ENCODE measurements at regions not wholly inside any gene's neighbourhood (a gene's known extent, or its start where the extent isn't known, plus 50 kb on each side); places are given as distances from the start of the nearest gene placed in this dataset.
"Not testable (repeated sequence)": the region's sequence is repeated elsewhere in the genome, so short reads cannot be mapped to it uniquely, and the experiment has no call there.

DNA sequence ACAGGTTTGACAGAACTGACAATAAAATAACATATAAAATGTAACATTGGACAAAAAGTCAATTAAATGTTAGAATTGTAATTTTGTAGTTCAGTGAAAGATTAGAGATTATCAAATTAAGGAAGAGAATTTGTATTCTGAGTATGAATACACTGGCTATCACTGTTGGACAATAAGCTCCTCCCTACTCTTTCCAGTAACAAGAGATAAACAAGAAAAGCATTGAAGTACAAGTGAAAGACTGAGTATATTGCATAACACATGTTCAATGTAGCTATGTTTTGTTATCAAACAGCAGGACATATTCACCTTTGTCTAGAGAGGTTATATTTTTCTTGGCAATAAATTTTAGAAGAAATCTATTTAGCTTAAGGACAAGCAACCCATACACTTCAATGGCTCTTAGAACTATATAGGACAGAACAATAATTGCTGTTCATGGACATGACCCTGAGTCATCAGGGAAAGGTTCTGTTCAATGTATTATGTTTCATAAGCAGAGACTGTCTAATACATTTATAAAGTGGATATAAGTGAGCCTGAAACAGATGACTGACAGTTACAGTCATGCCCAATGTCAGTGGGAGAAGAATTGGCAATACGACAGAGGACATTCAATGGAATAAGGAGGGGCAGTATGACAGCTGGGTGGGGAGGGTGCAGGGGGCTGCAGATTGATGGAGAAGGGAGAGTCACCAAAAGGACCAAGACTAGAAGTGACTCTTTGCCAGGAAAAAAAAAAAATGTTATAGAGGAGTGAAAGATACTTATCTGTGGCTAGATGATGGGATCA, 520.4 kb downstream of the FRK start:
- no peak for DNase-seq

DNA sequence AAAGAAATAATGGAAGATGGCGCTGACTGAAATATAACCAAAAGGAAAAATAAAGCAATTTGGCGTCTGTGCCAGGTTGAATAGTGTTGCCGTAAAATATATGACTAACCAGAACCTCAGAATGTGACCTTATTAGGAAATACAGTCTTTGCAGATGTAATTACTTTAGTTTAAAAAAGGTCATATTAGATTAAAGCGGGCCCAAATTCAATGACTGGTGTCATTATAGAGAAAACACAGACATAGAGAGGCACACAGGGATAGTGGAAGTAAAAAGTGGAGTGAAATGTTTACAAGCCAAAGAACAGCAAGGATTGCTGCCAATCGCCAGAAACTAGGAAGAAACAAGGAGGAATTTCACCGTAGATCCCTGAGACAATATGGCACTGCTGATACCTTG, 521.2 kb downstream of the FRK start:
- no peak for DNase-seq

DNA sequence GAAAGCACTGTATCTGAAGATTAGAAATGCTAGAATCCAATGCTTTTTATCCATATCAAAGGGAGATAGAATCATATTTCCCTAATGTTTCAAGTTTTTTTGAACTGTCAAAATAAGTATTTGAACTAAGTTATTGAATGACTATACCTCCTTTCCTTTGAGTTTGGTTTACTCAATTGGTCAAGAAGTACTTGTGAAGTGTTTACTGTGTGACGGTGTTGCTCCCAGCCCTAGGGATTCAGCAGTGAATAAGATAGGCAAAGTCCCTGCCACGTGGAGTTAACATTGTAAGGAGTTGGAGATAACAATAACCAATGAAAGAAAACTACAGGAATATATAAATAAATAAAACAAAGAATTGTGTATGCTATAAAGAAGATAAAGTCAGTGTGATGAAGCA, 535.9 kb downstream of the FRK start:
- no peak for DNase-seq

DNA sequence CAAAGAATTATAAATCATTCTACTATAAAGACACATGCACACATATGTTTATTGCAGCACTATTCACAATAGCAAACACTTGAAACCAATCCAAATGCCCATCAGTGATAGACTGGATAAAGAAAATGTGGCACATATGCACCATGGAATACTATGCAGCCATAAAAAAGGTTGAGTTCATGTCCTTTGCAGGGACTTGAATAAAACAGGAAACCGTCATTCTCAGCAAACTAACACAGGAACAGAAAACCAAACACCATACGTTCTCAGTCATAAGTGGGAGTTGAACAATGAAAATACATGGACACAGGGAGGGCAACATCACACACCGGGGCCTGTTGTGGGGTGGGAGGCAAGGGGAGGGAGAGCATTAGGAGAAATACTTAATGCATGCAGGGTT, 538.9 kb downstream of the FRK start:
- not testable (repeated sequence) for DNase-seq

DNA sequence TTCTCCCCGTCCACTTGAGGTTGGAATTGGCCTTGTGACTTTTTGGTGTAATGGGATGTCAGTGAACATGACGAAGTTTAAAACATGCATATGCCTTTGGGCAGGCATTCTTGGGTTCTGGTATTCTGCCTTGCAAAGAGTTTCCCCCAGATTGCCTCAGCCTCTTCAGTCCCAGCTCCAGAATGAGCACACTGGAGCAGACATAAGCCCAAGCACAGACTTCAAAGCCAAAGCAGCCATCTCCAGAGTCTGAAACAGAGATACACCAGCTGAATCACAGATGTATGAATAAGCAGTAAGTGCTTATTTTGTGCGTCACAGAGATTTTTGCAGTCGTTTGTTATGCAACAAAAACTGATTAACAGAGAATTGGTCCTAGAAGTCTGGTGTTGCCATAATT, 546.0 kb downstream of the FRK start:
- DNase-seq = no peak

DNA sequence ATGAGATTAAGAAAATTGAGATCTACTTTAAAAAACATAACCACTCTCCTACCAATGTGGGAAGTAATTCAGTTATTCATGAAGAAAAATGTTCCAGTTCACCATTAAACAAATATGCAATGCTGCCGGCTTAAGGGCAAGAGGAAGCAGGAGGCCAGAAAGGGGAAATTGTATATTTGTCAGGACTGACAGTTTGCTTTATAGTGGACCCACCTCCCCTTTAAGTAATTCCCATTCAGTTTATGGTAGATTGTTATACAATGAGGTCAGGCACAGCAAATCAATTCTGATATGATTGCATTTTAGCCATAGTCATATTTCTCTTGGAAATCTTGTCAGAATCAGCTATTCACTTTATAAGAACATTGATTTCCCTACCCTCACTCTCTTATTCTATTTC, 547.8 kb downstream of the FRK start:
- DNase-seq = no peak

DNA sequence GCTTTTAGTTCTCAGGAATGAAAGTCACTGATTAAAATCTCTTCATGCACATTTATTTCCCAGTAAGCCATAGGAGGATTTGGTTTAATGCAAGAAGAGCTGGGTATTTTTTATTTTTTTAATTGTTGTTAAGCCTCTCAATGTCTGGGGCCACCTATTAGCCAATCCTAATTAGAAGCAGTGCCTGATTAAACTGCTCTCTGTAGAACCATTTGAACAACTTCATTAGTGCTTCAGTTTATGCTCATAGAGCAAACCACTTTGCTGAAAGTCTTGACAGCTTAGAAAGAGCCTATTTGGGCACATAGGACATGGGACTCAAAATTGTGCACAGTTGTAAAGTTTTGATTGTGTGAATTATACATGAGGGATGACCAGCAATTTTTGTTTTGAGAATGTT, 548.9 kb downstream of the FRK start:
- DNase-seq = peak; percentile 53 to 81

DNA sequence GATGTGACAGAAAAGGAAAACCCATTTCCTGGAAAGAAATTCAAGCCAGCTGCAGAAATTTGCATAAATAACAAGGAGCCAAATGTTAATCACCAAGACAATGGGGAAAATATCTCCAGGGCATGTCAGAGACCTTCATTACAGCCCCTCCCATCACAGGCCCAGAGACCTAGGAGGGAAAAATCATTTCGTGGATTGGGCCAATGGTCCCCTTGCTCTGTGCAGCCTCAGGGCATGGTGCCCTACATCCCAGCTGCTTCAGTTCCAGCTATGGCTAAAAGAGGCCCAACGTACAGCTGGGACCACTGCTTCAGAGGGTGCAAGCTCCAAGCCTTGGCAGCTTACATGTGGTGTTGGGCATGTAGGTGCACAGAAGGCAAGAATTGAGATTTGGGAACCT, 558.3 kb downstream of the FRK start:
- DNase-seq = not testable (repeated sequence)

DNA sequence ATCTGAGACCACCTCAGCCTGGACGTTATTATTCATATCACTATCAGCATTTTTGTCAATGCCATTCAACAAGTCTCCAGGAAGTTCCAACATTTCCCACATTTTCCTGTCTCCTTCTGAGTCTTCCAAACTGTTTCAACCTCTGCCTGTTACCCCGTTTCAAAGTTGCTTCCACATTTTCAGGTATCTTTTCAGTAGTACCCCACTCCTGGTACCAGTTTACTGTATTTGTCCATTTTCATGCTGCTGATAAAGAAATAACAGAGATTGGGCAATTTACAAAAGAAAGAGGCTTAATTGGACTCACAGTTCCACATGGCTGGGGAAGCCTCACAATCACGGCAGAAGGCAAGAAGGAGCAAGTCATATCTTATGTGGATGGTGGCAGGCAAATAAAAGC, 565.5 kb downstream of the FRK start:
- DNase-seq = no peak

DNA sequence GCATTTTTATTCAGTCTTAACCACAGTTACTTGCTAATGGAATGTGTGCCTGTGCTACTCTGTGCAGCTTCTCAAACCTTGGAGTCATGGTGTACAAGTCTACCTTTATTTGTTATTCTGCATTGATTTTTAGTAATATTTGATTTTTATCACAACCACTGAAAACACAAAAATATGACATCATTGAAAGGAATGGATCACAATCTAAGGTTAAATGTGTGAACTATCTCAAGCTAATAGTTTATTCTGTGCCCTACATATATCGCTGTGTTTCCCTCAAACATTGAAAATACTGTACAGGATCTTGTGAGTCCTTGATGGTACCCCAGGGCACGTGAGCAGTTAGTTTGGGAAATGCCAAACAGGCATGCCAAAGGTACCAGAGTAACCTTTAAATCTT, 573.4 kb downstream of the FRK start:
- no peak for DNase-seq

DNA sequence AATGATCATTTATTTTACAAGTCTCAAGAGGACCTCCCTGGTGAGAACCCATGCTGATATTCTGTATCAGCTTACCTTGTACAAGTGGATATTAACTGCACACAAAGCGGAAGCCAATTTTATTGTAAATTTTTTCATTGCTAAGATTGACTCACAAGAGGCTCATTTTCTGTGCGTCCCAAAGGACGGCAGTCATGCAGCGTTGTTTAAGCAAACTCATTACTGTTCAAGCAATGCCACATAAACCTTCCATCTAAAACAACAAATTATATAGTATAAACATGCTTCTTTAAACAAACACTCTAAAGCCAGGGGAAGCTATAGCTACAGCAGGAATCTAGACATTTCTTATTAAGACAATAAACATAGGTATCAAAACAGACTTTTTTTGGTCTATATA, 575.3 kb downstream of the FRK start:
- DNase-seq = no peak

DNA sequence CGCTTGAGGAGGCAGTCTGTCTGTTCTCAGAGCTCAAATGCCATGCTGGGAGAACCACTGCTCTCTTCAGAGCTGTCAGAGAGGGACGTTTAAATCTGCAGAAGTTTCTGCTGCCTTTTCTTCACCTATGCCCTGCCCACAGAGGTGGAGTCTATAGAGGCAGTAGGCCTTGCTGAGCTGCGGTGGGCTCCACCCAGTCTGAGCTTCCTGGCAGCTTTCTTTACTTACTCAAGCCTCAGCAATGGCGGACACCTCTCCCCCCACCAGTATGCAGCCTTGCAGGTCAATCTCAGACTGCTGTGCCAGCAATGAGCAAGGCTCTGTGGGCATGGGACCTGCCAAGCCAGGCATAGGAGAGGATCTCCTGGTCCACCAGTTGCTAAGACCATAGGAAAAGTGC, 580.1 kb downstream of the FRK start:
- not testable (repeated sequence) for DNase-seq

DNA sequence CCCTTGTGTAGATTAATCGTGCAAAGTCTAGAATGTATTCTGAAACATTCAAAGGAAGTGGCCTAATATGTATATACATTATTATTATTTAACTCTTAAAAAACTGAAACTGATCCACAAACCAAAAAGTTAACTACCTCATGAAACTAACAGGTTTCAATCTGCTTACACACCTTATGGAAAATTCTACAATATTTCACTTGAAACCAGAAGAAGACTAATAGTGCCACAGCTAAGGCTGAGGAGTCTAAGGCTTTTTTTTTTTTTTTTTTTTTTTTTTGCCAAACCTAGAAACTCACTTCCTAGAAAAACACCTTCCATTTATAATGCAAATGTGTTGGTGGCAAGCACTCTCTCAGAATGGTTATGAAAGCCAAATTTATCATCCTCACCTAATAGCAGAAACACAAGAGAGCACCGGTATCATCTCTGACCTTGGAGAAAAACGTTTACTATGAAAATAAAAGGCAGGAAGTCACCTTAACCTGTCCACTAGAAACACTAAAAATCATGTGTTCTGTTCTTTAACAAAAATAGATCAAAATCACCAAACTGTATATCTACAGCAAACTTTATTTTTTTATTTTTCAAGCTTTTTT, 586.1 kb downstream of the FRK start:
- DNase-seq = no peak

DNA sequence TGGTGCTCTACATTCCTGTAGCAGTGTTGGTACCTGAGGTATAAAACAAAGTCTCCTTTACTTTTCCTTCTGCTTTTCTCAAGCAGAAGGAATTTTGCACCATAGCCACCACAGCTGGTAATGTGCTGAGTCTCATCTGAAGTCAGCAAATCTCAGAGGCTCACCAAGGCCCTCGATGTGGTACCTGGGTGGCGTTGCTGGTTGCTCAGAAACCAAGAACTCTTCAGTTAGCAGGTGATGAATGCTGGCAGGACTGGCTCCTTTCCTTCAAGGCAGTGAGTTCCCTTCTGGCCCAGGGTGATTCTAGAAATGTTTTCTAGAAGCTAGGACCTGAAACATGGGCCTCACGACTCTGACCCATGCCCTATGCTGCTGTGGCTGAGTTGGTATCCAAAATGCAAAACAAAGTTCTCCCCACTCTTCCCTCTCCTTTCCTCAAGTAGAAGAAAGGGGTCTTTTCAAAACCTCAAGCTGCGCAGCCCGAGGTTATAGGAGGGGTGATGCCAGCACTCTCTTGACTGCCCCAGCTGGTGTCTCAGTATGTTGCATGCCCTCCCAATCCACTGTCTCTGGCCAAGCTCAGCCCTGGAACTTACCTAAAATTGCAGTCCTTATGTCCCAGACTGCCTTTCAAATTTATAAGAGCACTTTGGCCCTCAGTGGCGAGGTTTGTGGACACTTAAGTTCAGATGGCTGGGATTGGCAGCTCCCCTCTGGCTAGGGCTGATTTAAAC, 592.3 kb downstream of the FRK start:
- no peak for DNase-seq

DNA sequence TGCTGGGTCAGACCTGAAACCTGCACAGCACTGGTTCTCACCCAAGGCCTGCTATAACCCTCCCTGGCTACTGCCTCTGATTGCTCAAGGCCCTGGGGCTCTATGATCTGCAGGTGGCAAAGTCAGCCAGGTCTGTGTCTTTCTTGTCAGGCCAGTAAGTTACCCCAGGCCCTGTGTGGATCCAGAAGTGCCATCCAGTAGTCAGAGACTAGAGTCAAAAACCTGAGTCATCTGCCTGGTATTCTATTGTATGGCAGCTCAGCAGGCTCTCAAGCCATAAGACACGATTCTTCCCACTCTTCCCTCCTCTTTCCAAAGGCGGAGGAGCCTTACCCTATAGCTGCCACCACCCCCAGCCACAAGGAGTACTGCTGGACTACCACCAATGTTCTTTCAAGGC, 593.0 kb downstream of the FRK start:
- no peak for DNase-seq

DNA sequence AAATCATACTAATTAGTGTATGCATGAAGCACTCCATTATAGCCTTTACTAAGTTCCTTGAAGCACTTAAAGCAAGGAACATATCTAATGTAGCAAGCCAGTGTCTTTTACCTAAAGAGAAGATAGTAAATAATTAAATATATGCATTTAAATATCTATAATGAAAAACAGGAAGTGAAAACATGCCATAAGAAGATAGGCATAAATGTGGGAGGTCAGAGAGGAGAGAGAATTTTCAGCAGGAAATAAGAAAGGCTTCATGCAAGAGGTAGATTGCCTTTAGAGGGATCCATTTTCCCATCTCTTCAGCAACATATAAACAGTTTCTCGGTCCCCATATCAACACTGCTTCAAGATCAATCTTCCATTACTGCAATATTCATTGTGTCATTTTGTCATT, 599.8 kb downstream of the FRK start:
- DNase-seq = no peak

DNA sequence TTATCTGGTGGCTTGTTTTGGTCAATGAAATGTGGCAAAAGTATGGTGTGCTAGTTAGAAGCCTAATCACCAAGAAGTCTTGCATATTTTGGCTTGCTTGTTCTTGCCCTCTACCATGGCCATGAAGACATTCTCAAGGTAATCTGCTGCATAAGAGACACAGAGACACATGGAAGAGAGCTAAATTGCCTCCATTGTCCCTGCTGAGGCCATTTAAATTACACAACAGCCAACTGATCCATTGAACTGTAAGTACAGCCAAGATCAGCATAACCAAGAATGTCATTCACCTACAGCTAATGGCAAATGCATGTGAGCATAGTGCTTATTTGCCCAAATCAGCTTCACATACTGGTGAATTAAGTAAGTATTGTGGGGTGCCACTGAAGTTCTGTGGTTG, 603.8 kb downstream of the FRK start:
- DNase-seq = no peak

DNA sequence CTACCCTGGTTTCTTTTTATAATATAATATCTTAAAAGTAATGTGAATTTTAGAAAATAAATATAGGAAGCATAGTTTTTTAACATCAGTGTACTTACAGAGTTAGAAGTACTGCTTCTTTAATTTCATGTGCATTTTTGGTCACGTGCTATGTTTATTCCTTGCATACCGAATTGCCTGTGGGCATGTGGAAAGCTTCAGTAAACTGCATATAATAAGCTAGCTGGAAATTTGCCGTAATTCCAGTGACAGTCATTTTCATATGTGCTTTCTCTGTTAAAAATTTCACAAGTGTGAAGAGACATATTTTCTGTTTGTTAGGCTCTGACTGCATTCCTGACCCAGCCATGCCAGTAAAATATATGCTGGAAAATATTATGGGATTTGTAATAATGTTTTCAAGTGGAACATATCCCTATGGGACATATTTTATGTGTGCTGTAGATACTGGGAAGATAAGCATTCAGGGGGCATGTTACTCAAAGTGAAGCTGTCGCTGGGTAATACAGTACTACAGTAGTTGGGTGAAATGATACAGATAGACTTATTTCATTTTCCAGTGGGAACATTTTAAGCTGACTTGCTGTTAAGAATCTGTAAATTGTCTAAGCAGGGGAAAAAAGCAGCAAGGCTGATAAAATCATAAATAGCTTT, 616.7 kb downstream of the FRK start:
- no peak for DNase-seq

DNA sequence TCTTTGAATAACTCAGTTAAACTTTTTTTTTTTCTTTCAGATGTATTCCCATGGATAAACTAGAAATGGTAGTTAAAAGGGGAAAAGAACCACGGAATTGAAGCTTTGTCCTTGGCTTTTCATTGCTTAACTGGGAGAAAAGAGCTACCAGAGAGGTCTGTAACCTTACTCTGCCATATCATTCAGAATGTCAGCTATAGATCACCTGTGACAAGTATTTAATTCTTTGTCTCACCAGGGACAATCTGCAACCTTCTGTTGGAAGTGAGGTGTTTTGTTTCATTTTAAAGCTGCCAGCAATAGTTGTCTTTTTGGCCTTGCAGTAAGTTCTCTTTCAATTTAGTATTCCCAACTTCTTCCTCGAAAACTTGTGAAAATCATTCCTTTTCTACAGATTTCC, 618.4 kb downstream of the FRK start:
- peak in 1 of 2 experiments; percentile 9 for DNase-seq

DNA sequence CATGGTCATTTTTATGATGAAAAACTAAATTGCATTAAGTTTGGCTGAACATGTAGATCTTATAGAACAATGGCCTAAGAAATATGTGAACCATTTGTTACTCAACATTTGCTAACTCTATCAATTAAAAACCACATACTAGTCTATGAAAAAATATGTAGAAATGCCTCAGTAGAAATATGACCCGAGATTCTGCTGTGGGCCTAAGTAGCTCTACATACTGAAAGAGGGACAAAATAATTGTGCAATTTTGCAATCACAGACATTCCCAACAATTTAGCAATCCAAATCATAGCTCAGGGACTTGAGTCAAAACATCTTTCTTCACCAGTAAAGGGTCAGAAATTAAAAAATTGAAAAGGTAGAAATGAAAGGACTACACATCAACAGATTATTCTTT, 619.0 kb downstream of the FRK start:
- no peak for DNase-seq

DNA sequence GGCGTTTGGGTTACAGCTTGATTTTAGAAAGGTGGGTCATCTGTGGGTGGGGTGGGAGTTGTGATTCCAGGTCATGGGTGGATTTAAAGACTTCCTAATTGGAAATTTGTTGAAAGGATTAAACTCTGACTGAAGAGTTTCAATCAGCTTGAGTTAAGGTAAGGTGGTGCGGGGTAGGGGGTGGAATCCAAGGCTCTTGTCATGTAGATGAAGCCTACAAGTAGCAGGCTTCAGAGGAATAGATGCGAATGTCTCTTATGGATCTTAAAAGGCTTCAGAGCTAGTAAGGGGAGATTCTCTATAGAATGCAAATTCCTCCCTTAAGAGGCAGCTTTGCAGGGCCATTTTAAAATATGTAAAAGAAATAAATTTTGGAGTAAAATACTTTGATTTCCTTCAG, 645.3 kb downstream of the FRK start:
- DNase-seq = peak in 1 of 2 experiments; percentile 30

DNA sequence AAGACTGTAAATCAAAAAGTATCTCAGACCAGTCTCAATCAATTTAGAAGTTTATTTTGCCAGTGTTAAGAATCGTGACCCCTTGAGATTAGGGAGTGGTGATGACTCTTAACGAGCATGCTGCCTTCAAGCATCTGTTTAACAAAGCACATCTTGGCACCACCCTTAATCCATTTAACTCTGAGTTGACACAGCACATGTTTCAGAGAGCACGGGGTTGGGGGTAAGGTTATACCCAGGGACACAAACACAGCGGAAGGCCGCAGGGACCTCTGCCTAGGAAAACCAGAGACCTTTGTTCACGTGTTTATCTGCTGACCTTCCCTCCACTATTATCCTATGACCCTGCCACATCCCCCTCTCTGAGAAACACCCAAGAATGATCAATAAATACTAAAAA, 645.8 kb downstream of the FRK start:
- peak; percentile 73 to 91 for DNase-seq

DNA sequence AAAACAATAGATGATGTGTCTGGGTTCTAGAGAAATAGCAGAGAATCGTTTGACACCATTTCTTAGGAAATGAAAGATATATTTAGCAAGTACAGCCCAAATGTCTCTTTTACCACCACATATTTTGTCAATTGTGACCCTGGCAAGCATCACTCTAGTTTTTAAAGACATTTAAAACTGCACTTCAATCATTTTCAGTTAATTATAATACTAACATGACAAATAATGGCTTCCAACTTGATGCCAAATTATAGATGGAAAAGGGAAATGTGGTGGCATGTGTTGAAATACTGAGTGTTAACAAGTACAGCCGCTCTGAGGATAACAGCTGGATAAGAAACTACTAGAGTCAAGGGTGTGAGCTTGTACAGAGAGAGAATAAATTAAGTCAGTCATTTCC, 648.9 kb downstream of the FRK start:
- peak in 1 of 2 experiments; percentile 62 for DNase-seq

DNA sequence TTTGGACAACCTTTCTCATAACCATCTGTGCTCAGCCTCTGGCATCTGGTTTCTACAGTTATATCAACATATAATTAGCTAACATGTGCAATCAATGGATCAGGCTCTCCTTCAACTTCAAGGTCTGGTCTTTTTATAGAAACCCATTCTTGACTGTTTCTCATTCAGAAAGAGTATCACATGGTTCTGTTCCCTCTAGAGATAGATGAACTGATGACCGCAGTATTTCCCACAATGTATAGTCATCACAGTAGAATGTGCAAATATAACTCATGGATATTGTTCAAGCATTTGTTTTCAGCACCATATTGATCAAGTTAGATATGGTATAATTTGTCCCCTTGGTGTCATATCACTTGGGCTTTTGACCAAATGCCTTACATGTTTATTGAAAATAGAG, 656.2 kb downstream of the FRK start:
- no peak for DNase-seq
